ENCODE measurements at regions not wholly inside any gene's neighbourhood (a gene's known extent, or its start where the extent isn't known, plus 50 kb on each side); places are given as distances from the start of the nearest gene placed in this dataset.

DNA sequence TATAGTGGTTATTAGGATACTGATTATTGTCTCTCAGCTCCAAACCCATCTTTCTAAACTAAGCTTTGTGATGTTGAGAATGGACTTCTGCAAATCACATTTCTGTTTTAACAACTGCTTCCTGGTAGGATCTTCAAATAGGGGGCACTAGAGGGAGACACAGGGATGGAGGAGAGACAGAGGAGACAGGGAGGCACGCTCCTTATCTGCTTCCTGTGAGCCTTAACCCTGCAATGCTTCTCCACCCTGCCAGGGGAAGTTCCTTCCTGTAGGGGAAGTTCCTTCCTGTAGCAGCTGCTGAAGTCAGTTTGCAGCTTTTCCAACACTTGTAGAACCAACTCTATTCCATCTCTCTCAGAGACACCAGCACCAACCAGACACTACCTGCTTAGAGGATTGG is 847.2 kb downstream of the CCSER2 start:
- TF ChIP-seq, protein P1, sequence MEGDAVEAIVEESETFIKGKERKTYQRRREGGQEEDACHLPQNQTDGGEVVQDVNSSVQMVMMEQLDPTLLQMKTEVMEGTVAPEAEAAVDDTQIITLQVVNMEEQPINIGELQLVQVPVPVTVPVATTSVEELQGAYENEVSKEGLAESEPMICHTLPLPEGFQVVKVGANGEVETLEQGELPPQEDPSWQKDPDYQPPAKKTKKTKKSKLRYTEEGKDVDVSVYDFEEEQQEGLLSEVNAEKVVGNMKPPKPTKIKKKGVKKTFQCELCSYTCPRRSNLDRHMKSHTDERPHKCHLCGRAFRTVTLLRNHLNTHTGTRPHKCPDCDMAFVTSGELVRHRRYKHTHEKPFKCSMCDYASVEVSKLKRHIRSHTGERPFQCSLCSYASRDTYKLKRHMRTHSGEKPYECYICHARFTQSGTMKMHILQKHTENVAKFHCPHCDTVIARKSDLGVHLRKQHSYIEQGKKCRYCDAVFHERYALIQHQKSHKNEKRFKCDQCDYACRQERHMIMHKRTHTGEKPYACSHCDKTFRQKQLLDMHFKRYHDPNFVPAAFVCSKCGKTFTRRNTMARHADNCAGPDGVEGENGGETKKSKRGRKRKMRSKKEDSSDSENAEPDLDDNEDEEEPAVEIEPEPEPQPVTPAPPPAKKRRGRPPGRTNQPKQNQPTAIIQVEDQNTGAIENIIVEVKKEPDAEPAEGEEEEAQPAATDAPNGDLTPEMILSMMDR (IDR thresholded peaks at IDR 0.05; ENCODE audit: insufficient read depth, low read length, poor library complexity, severe bottlenecking), result no peak
- no peak for TF ChIP-seq EZH2phosphoT487 (conservative IDR thresholded peaks at IDR 0.05; ENCODE audit: low read length)
